Fibroblast of mammary gland (primary cell): ENCODE measurements at regions not wholly inside any gene's neighbourhood (a gene's known extent, or its start where the extent isn't known, plus 50 kb on each side); places are given as distances from the start of the nearest gene placed in this dataset.
"Not testable (repeated sequence)": the region's sequence is repeated elsewhere in the genome, so short reads cannot be mapped to it uniquely, and the experiment has no call there.

Experiments used
- DNase-seq: peaks from one replicate; pipeline ENCODE4 v3.0.0-alpha.2; 2010; ENCODE audit warnings: low read depth
- H3K4me3 ChIP-seq: 2 replicates; pipeline ENCODE4 v1.5.1; 2011; ENCODE audit warnings: low read depth, mild to moderate bottlenecking, low read length, moderate library complexity; ENCODE audit not compliant: control insufficient read depth
- CTCF ChIP-seq: conservative IDR thresholded peaks from 2 replicates; pipeline ENCODE4 v1.5.1; 2011; ENCODE audit warnings: low read depth, low read length, inconsistent platforms; ENCODE audit not compliant: control insufficient read depth, insufficient read depth

- TF ChIP-seq CTCF, result no peak
- H3K4me3 ChIP-seq, result no peak overlapping the region
- DNase-seq, result no peak
Observed at GRCh38 chr2:220586980-220587530, 959.6 kb downstream of the SLC4A3 start.

DNA sequence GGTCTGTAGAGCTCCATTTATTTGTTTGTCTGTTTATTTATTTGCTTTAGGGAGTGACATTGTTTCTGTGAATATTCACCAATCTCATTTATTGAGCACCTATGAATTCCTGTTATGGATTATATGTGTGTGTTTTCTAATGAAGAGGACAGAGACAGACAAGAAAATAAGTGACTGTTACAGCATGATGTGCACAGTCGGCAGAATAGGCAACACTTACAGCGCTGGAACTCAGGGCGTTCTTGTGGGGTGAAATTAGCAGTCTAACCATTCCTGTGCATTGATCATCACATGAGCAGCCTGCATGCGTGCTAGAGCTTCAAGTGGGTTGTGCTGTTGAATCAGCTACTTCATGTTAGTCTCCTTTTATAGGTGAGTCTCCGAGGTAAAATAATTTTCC, 960.7 kb downstream of the SLC4A3 start:
- no peak for DNase-seq
- TF ChIP-seq CTCF, result no peak
- no peak overlapping the region for H3K4me3 ChIP-seq

DNA sequence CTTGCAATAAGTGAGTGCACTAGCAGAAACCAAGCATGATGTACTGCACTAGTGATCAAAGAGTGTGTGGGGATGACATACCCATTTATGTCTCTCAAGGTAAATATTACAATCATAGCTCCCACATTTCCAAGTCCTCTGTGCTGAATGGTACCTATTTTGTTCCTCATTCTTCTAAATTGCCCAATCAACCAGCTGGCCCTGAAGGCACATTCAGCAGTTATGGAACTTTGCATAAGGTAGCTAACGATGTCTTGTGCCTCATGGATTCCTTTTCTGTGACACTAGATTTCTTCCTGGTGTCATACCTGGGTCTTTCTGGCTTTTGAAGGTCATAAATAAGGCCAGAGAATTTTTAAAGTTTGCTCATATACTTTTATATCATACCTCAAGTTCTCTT, 963.0 kb downstream of the SLC4A3 start:
- no peak for TF ChIP-seq CTCF
- H3K4me3 ChIP-seq, result no peak overlapping the region
- no peak for DNase-seq

DNA sequence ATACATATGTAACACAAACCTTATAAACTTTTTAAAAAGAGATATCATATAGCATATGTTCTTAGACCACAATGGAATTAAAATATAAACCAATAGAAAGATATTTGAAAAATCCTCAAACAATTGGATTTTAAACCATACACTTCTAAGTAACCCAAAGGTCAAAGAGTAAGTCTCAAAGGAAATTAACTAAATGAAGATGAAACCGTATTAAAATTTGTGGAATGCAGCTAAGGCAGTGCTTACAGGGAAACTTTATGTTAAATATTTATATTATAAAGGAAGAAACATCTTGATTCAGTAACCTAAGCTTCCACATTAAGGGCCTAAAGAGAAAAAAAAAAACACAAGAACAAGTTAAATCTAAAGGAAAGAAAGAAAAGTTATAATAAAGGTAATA, 966.1 kb downstream of the SLC4A3 start:
- no peak for TF ChIP-seq CTCF
- H3K4me3 ChIP-seq, result no peak overlapping the region
- DNase-seq, result no peak

DNA sequence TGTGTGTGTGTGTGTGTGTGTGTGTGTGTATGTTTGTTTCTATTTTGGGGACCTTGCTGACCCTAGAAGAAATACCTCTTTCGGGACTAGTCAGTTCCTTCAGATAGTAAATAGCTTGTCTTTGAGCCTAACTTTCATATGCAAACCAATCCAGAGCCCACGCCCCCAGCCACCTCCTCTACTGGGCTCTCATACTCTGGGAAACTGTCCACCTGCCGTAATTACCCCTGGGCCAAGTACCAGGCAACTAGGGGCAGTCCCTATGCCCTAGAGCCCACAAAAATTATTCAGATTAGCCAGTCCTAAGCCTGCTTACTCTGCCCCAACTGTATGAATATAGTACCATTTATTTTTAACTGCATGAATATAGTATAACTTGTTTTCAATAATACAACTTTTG, 970.4 kb downstream of the EPHA4 start:
- no peak overlapping the region for H3K4me3 ChIP-seq
- DNase-seq, result no peak
- TF ChIP-seq CTCF, result no peak

GRCh38 chr2:220613004-220613403, 959.1 kb downstream of the EPHA4 start:
- not testable (repeated sequence) for DNase-seq, H3K4me3 ChIP-seq

DNA sequence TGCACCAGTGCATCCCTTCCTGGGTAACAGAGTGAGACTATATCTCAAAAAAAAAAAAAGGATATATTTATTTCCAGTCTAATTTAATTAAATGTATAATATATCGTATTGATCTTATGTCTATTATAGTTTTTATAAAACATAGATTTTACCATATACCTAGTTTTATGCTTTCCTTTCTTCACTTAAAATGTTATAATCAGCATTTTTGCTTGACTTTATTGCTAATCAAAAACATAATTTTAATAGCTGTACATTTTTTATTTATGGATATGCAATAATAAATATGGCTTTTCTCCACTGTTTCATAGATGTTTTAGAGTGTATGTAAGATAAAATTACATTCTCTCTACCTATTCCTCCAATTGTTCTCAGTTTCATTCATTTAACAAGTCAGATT, 958.0 kb downstream of the EPHA4 start:
- no peak for DNase-seq
- H3K4me3 ChIP-seq, result no peak overlapping the region
- TF ChIP-seq CTCF, result no peak
